ENCODE measurements at regions not wholly inside any gene's neighbourhood (a gene's known extent, or its start where the extent isn't known, plus 50 kb on each side); places are given as distances from the start of the nearest gene placed in this dataset.

DNA sequence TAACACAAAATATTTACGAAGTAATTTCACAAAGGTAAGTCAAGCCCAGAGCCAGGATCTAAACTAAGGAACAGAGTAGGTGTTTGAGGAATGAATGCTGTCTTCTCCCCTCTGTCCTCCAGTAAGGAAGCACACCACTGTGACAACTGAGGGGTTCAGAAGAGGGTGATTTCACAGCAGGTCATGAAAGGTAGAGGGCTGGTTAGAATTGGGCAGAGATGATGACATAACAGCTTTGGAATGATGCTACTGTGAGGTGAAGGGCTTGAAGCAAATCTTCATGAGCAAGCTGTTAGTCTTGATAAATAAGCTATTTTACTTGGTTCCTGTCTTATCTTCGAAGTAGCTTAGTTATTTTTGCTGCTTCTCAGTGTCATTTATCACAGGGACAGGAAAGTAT is 498.6 kb downstream of the FGF9 start:
- TF ChIP-seq, protein P1, sequence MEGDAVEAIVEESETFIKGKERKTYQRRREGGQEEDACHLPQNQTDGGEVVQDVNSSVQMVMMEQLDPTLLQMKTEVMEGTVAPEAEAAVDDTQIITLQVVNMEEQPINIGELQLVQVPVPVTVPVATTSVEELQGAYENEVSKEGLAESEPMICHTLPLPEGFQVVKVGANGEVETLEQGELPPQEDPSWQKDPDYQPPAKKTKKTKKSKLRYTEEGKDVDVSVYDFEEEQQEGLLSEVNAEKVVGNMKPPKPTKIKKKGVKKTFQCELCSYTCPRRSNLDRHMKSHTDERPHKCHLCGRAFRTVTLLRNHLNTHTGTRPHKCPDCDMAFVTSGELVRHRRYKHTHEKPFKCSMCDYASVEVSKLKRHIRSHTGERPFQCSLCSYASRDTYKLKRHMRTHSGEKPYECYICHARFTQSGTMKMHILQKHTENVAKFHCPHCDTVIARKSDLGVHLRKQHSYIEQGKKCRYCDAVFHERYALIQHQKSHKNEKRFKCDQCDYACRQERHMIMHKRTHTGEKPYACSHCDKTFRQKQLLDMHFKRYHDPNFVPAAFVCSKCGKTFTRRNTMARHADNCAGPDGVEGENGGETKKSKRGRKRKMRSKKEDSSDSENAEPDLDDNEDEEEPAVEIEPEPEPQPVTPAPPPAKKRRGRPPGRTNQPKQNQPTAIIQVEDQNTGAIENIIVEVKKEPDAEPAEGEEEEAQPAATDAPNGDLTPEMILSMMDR (conservative IDR thresholded peaks at IDR 0.05 in 1 of 2, IDR thresholded peaks at IDR 0.05 in 1 of 2; ENCODE audit: low read depth in 1 of 2, low read length in 2 of 2), result no peak
- TF ChIP-seq EZH2 (IDR thresholded peaks at IDR 0.05; ENCODE audit: low read length, missing control alignments), result no peak
